GM12878 (cell line): ENCODE measurements at regions not wholly inside any gene's neighbourhood (a gene's known extent, or its start where the extent isn't known, plus 50 kb on each side); places are given as distances from the start of the nearest gene placed in this dataset.

Experiments
- ATAC-seq: fragments of 200-7000 bp; cut with Tn5 transposase; 3 replicates; pipeline ENCODE4 v1.9.1; 2020; ENCODE audit warnings: mild to moderate bottlenecking, moderate library complexity
- BruUV-seq: library from RNA; stranded (reverse); fragments of 400-500 nt; replicated peaks from 2 replicates; lab custom pipeline; 2021; lab: Mats Ljungman, UMichigan
- CTCF ChIA-PET: fragments of 300-600 bp; sonication (Branson Sonifier 250); formaldehyde crosslinking; extraction: SDS; loops from one replicate; lab custom pipeline; 2021; ENCODE audit warnings: inconsistent platforms; lab: Yijun Ruan, JAX
- POLR2A ChIA-PET: fragments of 350-600 bp; formaldehyde crosslinking; extraction: SDS; loops from one replicate; lab custom pipeline; 2021; ENCODE audit warnings: inconsistent platforms; lab: Charles Lee
- RAD21 ChIA-PET: fragments of 300-600 bp; sonication (Branson Sonifier 250); formaldehyde crosslinking; loops from one replicate; lab custom pipeline; 2023; ENCODE audit warnings: antibody characterized with exemption; ENCODE audit not compliant: unreplicated experiment; lab: Charles Lee
- SMC1A ChIA-PET: fragments of 300-600 bp; sonication (Branson Sonifier 250); formaldehyde crosslinking; loops from one replicate; lab custom pipeline; 2023; ENCODE audit not compliant: unreplicated experiment, uncharacterized antibody; lab: Charles Lee
- DNase-seq: peaks from one replicate; pipeline ENCODE4 v3.0.0-alpha.2; 2011; ENCODE audit warnings: low read depth, low spot score
- FAIRE-seq: peaks from 3 replicates; lab custom pipeline; 2011; peaks lifted over from hg19 to GRCh38; lab: Jason Lieb, UNC
- H2AFZ ChIP-seq: 2 replicates; pipeline ENCODE4 v1.6.0; 2011; ENCODE audit warnings: low read depth, low read length, control low read depth; ENCODE audit not compliant: control insufficient read depth
- H3K27ac ChIP-seq: 2 replicates; pipeline ENCODE4 v1.5.1; 2011; ENCODE audit warnings: control low read depth; ENCODE audit not compliant: control insufficient read depth, insufficient read depth
- H3K27me3 ChIP-seq, 2 experiments: replicated peaks in 1 of 2; 2 replicates each; pipeline versions ENCODE4 v1.6.0 to v1.6.1; 2011; ENCODE audit warnings: low read length in 1 of 2; ENCODE audit not compliant: control insufficient read depth in 2 of 2, insufficient read depth in 2 of 2
- H3K36me3 ChIP-seq, 2 experiments: 2 replicates each; pipeline ENCODE4 v1.5.1; 2011; ENCODE audit warnings: low read length in 1 of 2; ENCODE audit not compliant: control insufficient read depth in 2 of 2, insufficient read depth in 2 of 2
- H3K4me1 ChIP-seq: 2 replicates; pipeline ENCODE4 v1.6.1; 2011; ENCODE audit warnings: mild to moderate bottlenecking, low read length, moderate library complexity, mixed read lengths; ENCODE audit not compliant: control insufficient read depth, insufficient read depth
- H3K4me2 ChIP-seq: 2 replicates; pipeline ENCODE4 v1.6.0; 2011; ENCODE audit warnings: control low read depth; ENCODE audit not compliant: control insufficient read depth, insufficient read depth
- H3K4me3 ChIP-seq: fragments of 200-600 bp; sonication (generic); 2 replicates; pipeline ENCODE4 v1.5.1; 2016
- H3K79me2 ChIP-seq: 2 replicates; pipeline ENCODE4 v1.6.0; 2011; ENCODE audit warnings: low read length; ENCODE audit not compliant: control insufficient read depth, insufficient read depth
- H3K9ac ChIP-seq: 2 replicates; pipeline ENCODE4 v1.8.0; 2011; ENCODE audit warnings: low read length, control low read depth, mixed read lengths; ENCODE audit not compliant: control insufficient read depth, insufficient read depth
- H3K9me3 ChIP-seq: replicated peaks from 3 replicates; pipeline ENCODE4 v1.5.1; 2011; ENCODE audit warnings: mild to moderate bottlenecking, low read length; ENCODE audit not compliant: control insufficient read depth, insufficient read depth
- H4K20me1 ChIP-seq: 2 replicates; pipeline ENCODE4 v1.6.0; 2011; ENCODE audit not compliant: control insufficient read depth, insufficient read depth
- CBX5 ChIP-seq: sonication (generic); IDR thresholded peaks from 2 replicates; pipeline ENCODE4 v1.6.1; 2016; ENCODE audit warnings: low read depth, moderate library complexity, mild to moderate bottlenecking, inconsistent platforms
- JUNB ChIP-seq: IDR thresholded peaks from 2 replicates; pipeline ENCODE4 v1.6.1; 2016; ENCODE audit warnings: antibody characterized with exemption, mild to moderate bottlenecking
- LARP7 ChIP-seq: fragments of 450-650 bp; IDR thresholded peaks from 2 replicates; pipeline ENCODE4 v1.6.1; 2017; ENCODE audit warnings: mild to moderate bottlenecking
- NRF1 ChIP-seq: conservative IDR thresholded peaks from 2 replicates; pipeline ENCODE4 v1.6.1; 2011; ENCODE audit warnings: mild to moderate bottlenecking, low read depth, low read length, improper control_type of control experiment
- POLR2A ChIP-seq: IDR thresholded peaks from 2 replicates; pipeline ENCODE4 v1.6.1; 2011; ENCODE audit warnings: low read depth, mild to moderate bottlenecking, low read length
- SMC3 ChIP-seq: IDR thresholded peaks from 2 replicates; pipeline ENCODE4 v1.6.1; 2011; ENCODE audit warnings: low read length, improper control_type of control experiment, borderline replicate concordance
- TBL1XR1 ChIP-seq: IDR thresholded peaks from 2 replicates; pipeline ENCODE4 v1.6.1; 2012; ENCODE audit warnings: low read depth, low read length, improper control_type of control experiment
- YBX1 ChIP-seq: fragments of 450-650 bp; IDR thresholded peaks from 2 replicates; pipeline ENCODE4 v1.6.1; 2016; ENCODE audit warnings: antibody characterized with exemption
- WGBS: methylation state at CpG from one replicate; pipeline ENCODE4 v1.1.6; 2016; ENCODE audit warnings: low lambda C conversion rate; ENCODE audit not compliant: insufficient replicate concordance, insufficient coverage; ENCODE audit errors: missing lambda C conversion rate; 5-methylcytosine and 5-hydroxymethylcytosine counted together
- in situ Hi-C: fragments of 300-500 bp; cut with MboI; formaldehyde crosslinking; loops from 9 replicates; pipeline ENCODE4 v1.14.3; 2018; ENCODE audit warnings: mixed read lengths
- intact Hi-C: fragments of 100-400 bp; cut with micrococcal nuclease; formaldehyde crosslinking; loops from one replicate; pipeline ENCODE4 v1.14.2; 2022; ENCODE audit not compliant: unreplicated experiment
- TF ChIP-seq, protein P1 (sequence below): IDR thresholded peaks from 2 replicates; pipeline ENCODE4 v1.6.1; 2012; ENCODE audit warnings: low read depth, low read length, improper control_type of control experiment

DNA sequence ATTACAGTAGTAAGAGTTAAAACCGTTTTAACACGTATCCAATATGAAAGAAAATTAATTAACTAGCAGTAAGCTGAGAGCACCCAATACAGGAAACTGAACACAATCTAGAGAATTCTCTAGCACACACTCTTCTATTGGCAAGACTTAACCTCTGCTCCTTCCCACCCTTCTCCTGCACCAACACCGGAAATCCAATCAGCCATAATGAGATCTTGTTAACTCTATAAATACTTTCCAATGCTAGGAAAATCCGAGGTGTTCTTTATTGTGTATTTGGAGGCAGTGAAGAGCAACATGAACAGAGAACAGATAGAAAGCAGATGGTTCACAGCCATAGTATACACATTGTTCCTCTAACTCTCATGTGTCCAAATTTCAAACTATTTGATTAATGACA is 591.7 kb downstream of the CETN3 start:
- no peaks in the 10 kb centered on the region; the same call in 2 of the 3 replicates for H3K9me3 ChIP-seq
- FAIRE-seq (no peak), DNase-seq (no peak), ATAC-seq (no peak)
- H3K4me2 ChIP-seq: no peak overlapping the region
- H3K36me3 ChIP-seq: no peaks in the 10 kb centered on the region
- intact Hi-C loops (loop anchor here (10.0 kb wide), 1 partner anchor 63 kb away; no protein-coding TSS in a partner anchor), in situ Hi-C loops (no loop called here)
- H3K27ac ChIP-seq: no peak overlapping the region
- RAD21 ChIA-PET: no interaction called here
- no peaks in the 10 kb centered on the region for H3K4me1 ChIP-seq
- H3K79me2 ChIP-seq: no peaks in the 10 kb centered on the region
- CTCF ChIA-PET: no interaction called here
- H3K9ac ChIP-seq: no peak overlapping the region
- SMC1A ChIA-PET: interaction anchor here (0.7 kb wide), 1 partner anchor 289 kb away, joined by 3 read pairs; no protein-coding TSS in a partner anchor
- no peaks in the 10 kb centered on the region for H4K20me1 ChIP-seq
- H3K27me3 ChIP-seq: no peaks in the 10 kb centered on the region
- POLR2A ChIA-PET: no interaction called here
- 0 out of 2 replicates have a peak overlapping the region, but pooled peaks have one; percentile 17 for H2AFZ ChIP-seq
- no peak for TF ChIP-seq POLR2A
- TF ChIP-seq, protein P1, sequence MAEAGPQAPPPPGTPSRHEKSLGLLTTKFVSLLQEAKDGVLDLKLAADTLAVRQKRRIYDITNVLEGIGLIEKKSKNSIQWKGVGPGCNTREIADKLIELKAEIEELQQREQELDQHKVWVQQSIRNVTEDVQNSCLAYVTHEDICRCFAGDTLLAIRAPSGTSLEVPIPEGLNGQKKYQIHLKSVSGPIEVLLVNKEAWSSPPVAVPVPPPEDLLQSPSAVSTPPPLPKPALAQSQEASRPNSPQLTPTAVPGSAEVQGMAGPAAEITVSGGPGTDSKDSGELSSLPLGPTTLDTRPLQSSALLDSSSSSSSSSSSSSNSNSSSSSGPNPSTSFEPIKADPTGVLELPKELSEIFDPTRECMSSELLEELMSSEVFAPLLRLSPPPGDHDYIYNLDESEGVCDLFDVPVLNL: no peak
- TF ChIP-seq LARP7: no peak
- TF ChIP-seq NRF1: no peak
- TF ChIP-seq YBX1: no peak
- no peak for TF ChIP-seq SMC3
- TF ChIP-seq CBX5: no peak
- TF ChIP-seq JUNB: no peak
- TF ChIP-seq TBL1XR1: no peak
- H3K4me3 ChIP-seq: no peak overlapping the region
- 56% methylated on average over 4 of the region's 4 CpGs for WGBS
- no TSS peak for BruUV-seq
